Thoracic aorta (tissue), 2 donors: ENCODE measurements at regions not wholly inside any gene's neighbourhood (a gene's known extent, or its start where the extent isn't known, plus 50 kb on each side); places are given as distances from the start of the nearest gene placed in this dataset.

Experiments
- ATAC-seq: fragments of 150-250 bp; one replicate; pipeline ENCODE4 v1.8.0; 2017; ENCODE audit warnings: low read depth; ENCODE audit not compliant: insufficient number of reproducible peaks, low FRiP score
- DNase-seq: peaks from one replicate; pipeline ENCODE4 v3.0.0-alpha.2; 2020; ENCODE audit warnings: low spot score
- H3K27ac ChIP-seq, 2 donors: fragments of 200-600 bp; sonication (generic); 1 replicate in 1 of 2; 2 replicates in 1 of 2; pipeline ENCODE4 v1.5.1; 2016; ENCODE audit warnings: mild to moderate bottlenecking in 2 of 2, moderate library complexity in 2 of 2
- H3K27me3 ChIP-seq: fragments of 200-600 bp; sonication (generic); replicated peaks from 2 replicates; pipeline ENCODE4 v1.6.0; 2016; ENCODE audit warnings: mild to moderate bottlenecking; ENCODE audit not compliant: insufficient read depth
- H3K36me3 ChIP-seq: fragments of 200-600 bp; sonication (generic); one replicate; pipeline ENCODE4 v1.5.1; 2016
- H3K4me1 ChIP-seq, 2 donors: fragments of 200-600 bp; sonication (generic); 1 replicate in 1 of 2; 2 replicates in 1 of 2; pipeline versions ENCODE4 v1.5.1 to v1.6.0; 2016; ENCODE audit warnings: low read depth in 2 of 2, mild to moderate bottlenecking in 1 of 2; ENCODE audit not compliant: control insufficient read depth in 1 of 2
- H3K4me3 ChIP-seq: fragments of 200-600 bp; sonication (generic); 2 replicates; pipeline ENCODE4 v1.5.1; 2016; ENCODE audit warnings: mild to moderate bottlenecking
- H3K9me3 ChIP-seq: fragments of 200-600 bp; sonication (generic); 2 replicates; pipeline ENCODE4 v1.5.1; 2016
- CTCF ChIP-seq: fragments of 200-600 bp; sonication (generic); IDR thresholded peaks from one replicate; pipeline ENCODE4 v1.5.1; 2019; ENCODE audit warnings: antibody characterized with exemption

- Histone ChIP-seq H3K4me3 (no peak overlapping the region), H3K9me3 (no peaks in the 10 kb centered on the region), H3K4me1 (peaks cover 12 to 34% of the 10 kb centered on the region in 2 donors), H3K27me3 (no peaks in the 10 kb centered on the region), H3K36me3 (no peaks in the 10 kb centered on the region), H3K27ac (no peak overlapping the region)
- no peak for DNase-seq
- no peak for ATAC-seq
- no peak for TF ChIP-seq CTCF
Observed at GRCh38 chr22:26847816-26848215, 190.4 kb downstream of the MIAT start.

- H3K4me3 ChIP-seq: no peak overlapping the region
- H3K27ac ChIP-seq: no peak overlapping the region
- no peaks in the 10 kb centered on the region for H3K27me3 ChIP-seq
- no peaks in the 10 kb centered on the region for H3K36me3 ChIP-seq
- H3K9me3 ChIP-seq: no peaks in the 10 kb centered on the region
- TF ChIP-seq CTCF: no peak
- DNase-seq: no peak
- peaks cover 12 to 34% of the 10 kb centered on the region in 2 donors for H3K4me1 ChIP-seq
- no peak for ATAC-seq
Observed at GRCh38 chr22:26848244-26848920, 191.0 kb downstream of the MIAT start.

GRCh38 chr22:26849575-26849974 is 192.2 kb downstream of the MIAT start:
- TF ChIP-seq CTCF: no peak
- H3K4me1 ChIP-seq: peaks cover 12 to 34% of the 10 kb centered on the region in 2 donors
- H3K9me3 ChIP-seq: no peaks in the 10 kb centered on the region
- ATAC-seq: no peak
- H3K4me3 ChIP-seq: no peak overlapping the region
- H3K36me3 ChIP-seq: no peaks in the 10 kb centered on the region
- no peak overlapping the region for H3K27ac ChIP-seq
- DNase-seq: no peak
- H3K27me3 ChIP-seq: no peaks in the 10 kb centered on the region

- no peak for TF ChIP-seq CTCF
- Histone ChIP-seq H3K36me3 (no peaks in the 10 kb centered on the region), H3K27ac (no peak overlapping the region), H3K4me1 (peaks cover 12 to 23% of the 10 kb centered on the region in 2 donors), H3K27me3 (no peaks in the 10 kb centered on the region), H3K4me3 (no peak overlapping the region), H3K9me3 (no peaks in the 10 kb centered on the region)
- ATAC-seq: no peak
- no peak for DNase-seq
Observed at GRCh38 chr22:26851125-26851524, 193.7 kb downstream of the MIAT start.

GRCh38 chr22:26852176-26852575 is 194.8 kb downstream of the MIAT start:
- TF ChIP-seq CTCF: no peak
- no peaks in the 10 kb centered on the region for H3K9me3 ChIP-seq
- ATAC-seq (no peak), DNase-seq (no peak)
- H3K27ac ChIP-seq: no peak overlapping the region
- H3K4me3 ChIP-seq: no peak overlapping the region
- no peaks in the 10 kb centered on the region for H3K27me3 ChIP-seq
- H3K36me3 ChIP-seq: no peaks in the 10 kb centered on the region
- H3K4me1 ChIP-seq: peaks cover 12 to 23% of the 10 kb centered on the region in 2 donors
